GM21526 (cell line): ENCODE measurements at regions not wholly inside any gene's neighbourhood (a gene's known extent, or its start where the extent isn't known, plus 50 kb on each side); places are given as distances from the start of the nearest gene placed in this dataset.
"Not testable (repeated sequence)": the region's sequence is repeated elsewhere in the genome, so short reads cannot be mapped to it uniquely, and the experiment has no call there.

ENCODE experiments used
- ATAC-seq: cut with Tn5 transposase; IDR thresholded peaks from one replicate; pipeline ENCODE4 v1.9.1; 2021; ENCODE audit warnings: moderate library complexity; ENCODE audit not compliant: unreplicated experiment, low FRiP score

DNA sequence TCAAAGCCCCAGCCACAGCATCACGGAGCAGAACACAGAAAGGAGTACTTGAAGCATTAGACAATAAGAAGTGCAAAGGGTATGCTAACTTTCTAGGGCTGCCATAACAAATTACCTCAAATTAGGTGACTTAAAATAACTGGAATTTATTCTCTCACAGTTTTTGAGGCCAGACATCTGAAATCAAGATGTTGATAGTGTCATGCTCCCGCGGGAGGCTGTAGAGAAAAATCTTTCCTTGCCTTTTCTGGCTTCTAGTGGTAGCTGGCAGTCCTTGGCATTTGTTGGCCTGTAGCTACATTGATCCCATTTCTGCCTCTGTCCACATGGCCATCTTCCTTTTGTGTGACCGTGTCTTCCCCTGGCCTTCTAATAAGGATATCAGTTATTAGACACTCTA, 51.9 kb upstream of the SPDL1 start:
- no peak for ATAC-seq

DNA sequence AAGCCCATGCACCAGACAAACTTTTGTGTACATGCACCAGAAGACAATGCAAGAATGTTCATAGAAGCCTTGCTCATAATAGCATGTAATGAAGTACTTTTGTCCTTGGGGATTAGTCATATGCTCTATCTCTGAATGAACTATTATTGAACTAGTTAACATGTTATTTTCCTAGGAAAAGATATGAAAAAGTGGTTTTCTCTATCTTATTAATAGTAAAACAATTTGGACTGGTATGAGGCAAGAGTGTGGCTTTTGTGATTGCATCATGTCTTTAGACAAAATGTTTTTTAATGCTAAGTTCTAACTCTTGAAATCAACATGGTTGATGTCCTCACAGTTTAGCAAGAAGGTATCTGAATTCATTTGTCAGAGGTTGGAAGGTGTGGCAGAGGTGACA, 55.7 kb upstream of the SPDL1 start:
- no peak for ATAC-seq

DNA sequence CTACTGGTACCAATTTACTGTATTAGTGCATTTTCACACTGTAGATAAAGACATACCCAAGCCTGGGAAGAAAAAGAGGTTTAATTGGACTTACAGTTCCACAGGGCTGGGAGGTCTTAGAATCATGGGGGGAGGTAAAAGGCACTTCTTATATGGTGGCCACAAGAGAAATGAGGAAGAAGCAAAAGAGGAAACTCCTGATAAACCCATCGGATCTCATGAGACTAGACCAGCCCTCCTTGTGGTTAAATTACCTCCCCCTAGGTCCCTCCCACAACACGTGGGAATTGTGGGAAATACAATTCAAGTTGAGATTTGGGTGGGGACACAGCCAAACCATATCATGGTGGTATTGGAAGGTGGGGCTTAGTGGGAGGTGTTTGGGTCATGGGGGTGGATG, 56.5 kb upstream of the SPDL1 start:
- ATAC-seq = no peak

DNA sequence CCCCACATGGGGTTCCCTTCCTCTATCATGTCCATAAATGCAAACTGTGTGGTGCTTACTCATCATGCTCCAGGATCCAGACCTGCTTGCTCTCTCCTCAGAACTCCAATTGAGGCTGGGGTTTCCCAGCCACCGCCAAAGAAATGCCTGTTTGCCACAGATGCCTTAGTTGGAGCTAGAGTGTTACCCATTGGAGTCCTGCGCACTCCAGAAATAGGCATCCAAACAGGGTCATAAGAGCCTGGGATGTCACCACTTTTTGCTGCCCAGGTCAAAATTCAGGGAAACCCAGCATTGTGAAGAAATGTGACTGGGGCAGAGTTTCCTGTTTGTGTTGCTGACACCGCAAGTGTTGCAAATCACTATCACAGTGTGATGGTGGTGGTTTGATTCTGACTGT, 60.7 kb upstream of the SPDL1 start:
- no peak for ATAC-seq

DNA sequence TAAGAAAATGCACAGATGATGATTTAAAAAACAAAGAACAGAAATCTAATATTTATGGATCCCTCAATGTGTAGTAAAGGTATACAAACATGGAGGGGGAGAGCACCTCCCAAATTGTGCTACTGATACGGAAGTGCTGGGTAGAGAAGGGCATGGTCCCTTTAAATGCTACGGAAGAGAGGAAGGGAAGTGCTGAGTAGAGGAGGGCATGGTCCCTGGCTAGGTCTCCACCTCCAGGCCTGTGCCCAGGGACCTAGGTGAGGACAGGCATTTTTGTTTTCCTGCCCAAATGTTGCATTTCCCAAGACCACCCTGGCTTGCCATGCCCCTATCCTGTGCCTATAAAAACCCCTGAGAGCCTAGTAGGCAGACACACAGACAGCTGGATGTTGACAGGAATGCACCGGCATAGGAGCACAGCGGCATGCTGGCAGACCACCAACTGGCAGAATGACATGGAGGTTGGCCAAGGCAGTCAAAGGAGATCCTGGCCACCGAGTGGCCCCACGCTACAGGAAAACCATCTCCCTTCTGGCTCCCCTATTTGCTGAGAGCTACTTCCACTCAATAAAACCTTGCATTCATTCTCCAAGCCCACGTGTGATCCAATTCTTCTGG, 62.1 kb upstream of the SPDL1 start:
- ATAC-seq = no peak

DNA sequence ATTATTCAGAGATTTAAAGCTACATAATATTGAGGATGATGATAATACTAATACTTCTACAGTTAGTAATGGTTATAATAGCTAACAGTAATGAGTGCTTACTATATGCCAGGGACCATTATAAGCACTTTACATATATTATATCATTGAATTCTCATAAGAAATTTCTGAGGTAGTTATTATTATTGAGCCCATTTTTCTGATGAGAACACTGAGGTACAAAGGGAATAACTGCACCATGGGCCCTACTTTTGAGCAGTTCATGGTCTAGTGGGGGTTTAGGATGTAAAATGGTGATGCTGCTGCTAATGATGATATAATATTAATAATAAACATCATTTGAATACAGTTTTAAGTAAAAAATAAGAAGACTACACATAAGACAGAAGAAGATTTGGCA, 64.2 kb upstream of the SPDL1 start:
- no peak for ATAC-seq

DNA sequence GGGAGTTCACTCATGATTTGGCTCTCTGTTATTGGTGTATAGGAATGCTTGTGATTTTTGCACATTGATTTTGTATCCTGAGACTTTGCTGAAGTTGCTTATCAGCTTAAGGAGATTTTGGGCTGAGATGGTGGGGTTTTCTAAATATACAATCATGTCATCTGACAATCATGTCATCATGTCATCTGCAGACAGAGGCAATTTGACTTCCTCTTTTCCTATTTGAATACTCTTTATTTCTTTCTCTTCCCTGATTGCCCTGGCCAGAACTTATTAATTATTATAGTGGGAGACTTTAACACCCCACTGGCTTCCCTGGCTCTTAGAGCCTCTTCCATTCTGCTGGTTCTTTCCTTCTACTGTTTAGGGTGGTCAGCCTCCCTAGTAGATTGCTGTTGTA, 64.8 kb upstream of the SPDL1 start:
- ATAC-seq = not testable (repeated sequence)

DNA sequence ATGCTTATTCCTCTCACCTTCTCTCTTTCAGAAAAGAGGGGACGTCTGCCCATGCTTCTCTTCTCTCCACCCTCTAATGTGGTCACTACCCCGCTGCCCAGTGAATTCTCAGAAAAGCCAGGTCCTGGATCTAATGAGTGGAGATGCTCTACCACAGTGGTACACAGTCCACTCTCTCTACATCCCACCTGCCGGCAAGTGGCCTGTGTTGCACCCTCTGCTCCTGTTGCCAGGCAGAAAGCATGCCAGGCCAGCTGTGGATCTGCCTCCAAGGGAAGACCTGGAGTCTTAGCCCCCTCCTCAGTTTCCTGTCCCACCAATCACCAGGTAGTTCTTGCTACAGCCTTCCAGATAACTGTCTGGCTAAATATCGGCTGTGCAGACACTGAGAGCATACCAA, 71.2 kb upstream of the SPDL1 start:
- ATAC-seq = no peak

DNA sequence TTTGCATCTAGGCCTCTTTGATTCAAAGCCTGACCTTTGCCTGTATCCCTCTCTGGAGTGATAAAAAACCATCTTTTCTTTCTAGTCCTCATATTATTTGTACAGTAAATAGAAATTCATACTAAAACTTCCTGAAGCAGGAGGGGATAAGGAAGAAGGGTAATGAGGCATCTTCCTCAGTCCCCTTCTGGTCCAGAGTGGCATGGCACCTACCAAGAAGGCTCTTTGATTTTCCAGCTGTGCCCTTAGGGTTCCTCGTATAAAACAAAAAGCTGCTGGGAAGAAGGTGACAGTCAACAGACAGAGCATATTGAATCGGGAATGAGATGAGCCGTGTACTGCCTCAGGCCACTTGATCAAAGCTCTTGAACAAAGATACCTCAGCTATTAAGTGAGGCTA, 71.9 kb upstream of the SPDL1 start:
- no peak for ATAC-seq

DNA sequence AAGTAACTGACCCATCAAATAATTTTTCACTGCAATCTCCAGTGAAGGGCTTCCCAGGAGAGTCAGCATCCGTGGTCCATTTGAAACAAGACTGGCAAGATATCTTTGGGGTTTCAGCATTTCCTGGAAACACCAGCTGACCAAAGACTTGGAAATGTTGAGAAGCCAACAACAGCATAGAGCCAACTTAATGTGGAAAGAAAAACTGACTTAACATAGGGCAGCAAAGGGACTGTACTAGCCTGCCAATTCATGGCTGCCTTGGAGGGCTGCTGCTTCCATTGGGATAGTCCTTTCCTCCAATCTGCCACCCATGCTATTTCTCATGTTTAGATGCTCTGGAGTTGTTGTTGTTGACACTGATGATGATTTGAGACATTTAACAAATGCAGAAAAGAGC, 76.5 kb upstream of the SPDL1 start:
- ATAC-seq = no peak

DNA sequence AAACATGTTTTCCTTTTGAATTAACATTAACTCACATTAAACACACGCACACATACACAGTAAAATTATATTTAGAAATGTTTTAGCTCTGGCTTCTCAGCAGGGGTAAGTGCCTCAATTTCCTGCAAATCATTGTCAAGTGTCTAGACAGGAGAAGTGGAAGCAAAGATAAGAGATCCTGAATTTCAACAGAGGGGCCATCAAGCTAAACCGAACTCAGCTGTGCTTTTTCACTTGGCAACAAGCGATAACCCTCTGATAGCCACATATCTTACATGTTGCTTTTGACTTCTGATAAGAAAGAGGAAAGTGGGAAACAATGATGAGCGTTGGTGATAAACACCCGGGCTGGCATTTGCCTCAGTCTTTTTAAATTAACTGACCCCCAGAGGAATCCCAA, 79.7 kb upstream of the SPDL1 start:
- no peak for ATAC-seq

DNA sequence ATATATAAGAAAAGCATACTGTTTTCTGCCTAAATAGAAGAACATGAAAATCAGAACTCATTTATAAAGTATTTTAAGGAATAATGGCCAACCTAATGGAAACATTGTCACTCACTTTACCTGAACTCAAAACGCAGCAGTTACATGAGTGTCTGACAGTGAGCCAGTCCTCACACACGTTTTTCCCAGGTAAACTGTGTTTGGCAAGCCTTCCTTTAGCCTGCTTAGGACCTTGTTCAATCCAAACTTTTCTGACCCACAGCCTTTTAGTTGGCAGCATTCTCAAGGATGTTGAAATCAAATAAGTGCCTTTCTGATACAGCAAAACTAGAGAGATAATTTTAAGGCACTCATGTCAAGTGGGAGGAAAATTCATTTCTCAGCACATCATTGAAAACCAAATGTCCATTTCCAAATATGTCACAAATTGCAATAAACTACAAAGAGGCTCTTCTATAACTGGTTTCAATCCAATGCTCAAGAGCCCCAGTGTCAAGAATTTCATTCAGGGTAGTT, 83.5 kb upstream of the SPDL1 start:
- no peak for ATAC-seq

DNA sequence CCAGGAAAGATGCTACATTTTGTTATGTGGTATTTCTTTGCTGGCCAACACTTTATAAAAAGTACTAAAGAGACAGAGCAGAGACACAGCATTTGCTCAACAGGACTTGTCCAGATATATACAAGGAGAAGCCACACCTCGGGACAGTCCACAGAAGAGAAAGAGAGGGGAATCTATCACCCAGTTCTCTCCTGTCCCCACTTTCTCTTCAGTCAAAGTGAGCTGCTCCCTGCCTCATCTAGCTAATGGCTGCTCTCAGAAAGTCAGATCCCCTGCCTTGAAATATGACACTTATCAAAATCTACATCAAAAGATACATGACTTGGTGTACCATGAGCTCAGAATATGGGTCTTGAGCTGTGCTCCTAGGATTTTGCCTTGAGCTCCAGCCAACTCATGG, 86.7 kb upstream of the SPDL1 start:
- ATAC-seq = no peak

DNA sequence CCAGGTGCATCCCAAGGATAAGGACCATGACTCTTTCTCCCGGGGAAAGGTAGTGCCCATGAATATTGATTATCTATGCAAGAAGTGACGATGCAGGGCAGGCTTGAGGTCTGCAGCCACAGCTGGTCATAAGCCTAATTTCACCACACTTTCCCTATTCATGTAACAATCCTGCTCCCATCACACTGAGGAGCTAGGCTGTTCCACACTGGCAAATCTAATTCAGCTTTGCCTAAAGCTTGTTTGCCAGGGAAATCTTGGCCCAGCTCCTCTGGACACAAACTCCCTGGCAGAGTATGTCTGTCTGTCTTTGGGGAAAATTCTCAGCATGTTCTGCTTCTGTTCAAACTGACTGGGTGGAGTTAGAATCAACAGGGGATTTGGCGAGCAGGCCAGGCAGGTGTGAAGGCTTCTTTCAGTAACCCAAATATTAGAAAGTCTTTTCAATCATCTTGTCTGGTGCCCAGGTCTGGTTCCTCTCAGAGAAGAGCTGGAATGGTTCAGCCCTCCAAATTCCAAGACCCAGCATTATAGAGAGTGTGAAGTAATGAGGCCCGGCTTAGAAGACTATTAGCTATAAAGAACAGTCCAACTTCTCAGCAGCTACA, 88.5 kb upstream of the SPDL1 start:
- no peak for ATAC-seq

DNA sequence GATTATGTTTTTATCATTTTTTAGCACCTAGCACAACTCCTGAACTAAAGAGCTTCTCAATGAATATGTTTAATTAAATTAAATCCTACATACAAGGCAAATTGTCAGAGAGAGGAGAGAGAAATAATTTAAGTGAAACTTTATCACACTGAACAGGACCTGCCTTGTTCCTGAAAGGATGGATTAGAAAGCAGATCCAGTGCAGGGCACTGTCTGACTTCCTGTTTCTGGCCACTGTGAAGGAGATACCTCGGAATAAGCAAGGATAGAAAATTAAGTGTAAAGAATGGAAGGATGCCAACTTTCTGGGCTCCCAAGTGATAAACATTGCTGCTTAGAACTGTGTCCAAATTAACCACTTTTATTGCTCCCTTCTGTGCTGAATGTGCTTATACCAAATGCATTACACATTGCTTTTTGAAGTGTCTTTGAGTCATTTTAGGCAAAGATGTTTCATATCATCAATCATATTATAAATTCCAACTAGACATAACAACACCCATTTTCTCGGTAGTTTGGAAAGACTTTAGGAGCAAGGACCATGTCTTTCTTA, 89.1 kb upstream of the SPDL1 start:
- ATAC-seq = no peak

DNA sequence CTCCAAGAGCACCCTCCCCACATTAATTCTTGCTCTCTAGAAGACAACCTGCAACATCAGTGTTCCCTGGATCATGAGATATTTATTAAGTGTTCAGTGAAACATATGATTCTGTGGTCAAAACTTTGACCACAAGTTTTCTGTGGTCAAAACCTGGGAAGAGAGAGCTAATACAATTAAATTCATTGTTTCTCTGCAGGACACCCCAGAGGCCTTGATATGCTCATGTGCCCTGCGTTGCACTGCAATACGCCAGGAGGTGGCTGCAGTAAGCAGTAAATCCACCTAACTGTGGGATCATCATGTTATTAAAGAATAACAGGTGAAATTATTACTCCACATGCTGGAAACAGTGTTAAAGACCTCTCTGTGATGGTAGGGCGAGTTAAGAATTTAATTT, 109.3 kb upstream of the SPDL1 start:
- ATAC-seq = no peak

DNA sequence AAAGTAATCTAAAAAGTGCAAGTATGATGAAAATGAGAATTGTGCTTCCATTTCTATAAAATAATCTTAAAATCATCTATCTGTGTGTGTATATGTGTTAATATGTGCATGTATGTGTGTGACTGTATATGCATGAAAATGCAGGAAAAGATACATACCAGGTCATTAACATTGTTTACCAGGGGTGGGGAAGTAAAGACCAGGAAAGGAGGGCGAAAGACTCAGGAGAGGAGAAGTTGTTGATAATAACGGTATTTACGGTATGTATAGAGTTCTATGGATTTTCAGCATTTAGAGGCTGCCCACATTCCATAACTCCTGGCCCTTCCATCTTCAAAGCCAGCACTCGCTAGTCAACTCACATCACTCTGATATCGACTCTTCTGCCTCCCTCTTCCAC, 111.0 kb upstream of the SPDL1 start:
- no peak for ATAC-seq

DNA sequence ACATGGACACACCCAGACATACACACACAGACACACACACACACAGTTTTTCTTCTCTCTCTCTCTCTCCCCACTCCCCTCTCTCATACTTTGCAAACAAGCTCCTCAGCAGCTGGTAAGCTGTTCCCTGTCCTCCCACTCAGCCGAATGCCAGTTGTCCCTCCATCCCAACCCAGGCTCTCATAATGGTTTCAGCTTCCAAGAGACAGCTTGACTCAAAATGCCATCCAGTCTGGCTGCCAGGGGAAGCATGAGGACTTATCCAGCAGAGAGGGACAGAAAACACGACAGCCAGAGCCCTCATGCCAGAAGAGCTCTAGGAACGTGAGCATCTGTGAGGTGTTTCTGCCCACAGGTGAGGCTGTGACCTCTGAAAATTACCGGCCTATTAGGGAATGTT, 112.6 kb upstream of the SPDL1 start:
- no peak for ATAC-seq

DNA sequence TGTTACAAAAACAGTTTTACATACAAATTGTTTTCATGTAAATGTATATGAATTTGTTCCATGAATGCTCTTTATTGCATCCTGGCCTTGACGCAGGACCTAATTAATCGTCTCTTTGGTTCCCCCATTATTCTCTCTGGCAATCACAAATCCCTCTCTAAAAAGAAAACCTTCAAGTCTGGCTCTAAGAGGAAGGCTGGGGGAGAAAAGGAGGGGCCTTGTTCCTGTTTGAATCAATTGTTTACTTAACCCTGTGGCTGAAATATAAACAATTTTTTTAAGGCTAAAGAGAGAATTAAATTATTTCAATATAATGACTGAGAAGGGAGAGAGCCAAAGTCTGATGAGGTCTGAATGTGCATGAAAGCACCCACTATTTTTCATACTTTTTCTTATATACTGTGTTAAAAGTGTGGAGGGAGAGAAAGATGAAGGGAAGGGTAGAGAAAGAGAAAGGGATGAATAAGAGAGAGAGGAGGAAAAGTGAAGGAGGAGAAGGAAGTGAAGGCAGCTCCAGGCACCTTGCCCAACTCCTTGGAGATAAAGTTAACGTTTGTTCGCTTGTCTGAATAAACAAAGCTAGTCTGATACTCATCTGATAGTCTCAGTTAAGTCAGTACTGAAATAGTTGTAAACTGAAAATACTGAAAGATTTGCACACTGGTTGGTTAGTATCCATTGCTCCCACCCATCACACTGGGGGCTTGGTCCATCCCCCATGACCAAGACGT, 116.4 kb upstream of the SPDL1 start:
- ATAC-seq = no peak

DNA sequence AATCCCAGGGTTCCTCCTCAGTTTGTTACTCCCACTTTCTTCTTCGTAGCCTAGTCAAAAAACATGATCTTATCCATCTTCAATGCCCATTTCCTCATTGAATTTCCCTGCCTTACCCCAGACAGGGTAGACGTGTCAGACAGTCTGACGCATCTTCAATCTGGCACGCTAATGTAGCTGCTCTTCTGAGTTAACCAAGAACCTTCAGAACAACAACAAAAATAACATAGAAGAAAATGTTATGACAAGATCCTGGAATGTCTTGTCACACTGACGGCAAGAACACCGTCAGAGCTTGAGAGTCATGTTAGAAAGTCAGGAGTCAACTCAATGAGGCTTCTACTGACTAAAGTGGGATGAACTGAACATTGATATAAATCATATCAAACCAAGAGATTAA, 122.7 kb upstream of the SPDL1 start:
- ATAC-seq = no peak

DNA sequence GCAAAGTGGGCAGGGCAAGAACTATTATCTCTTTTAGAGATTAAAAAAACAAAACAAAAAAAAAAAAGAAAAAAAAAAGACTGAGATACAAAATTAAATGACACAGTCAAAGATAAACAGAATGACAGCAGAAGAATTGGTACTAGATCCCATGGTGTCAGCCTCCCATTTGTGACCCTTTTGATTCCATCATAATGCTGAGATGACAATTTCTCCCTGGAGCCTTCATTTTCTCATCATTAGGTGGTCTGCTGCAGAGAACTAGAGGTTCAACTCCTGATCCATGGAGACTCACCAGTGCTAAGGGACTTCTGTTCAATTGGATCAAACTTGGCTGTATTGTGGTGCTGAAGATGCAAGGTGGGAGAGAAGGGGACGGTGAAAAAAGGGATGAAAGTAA, 123.5 kb upstream of the SPDL1 start:
- no peak for ATAC-seq

DNA sequence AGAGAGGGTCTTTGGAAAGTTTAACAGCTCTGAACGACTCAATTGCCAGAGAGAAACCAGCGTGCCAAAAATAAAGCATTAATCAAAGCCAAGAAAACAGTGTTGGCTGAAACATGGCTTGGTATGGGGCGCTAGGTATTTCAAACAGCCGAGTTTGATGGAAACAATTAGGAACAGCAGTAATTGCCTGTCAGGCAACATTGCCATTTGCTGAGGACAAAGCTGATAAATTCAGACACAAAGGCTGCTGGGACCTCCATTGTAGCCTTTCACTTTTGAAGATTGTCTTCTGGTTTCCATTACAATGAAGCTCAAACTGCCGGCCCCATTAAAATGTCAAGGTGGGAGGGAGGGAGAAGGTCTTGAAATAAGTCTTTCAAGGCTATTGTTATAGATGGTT, 125.4 kb upstream of the SPDL1 start:
- ATAC-seq = no peak
